ENCODE measurements at regions not wholly inside any gene's neighbourhood (a gene's known extent, or its start where the extent isn't known, plus 50 kb on each side); places are given as distances from the start of the nearest gene placed in this dataset.

DNA sequence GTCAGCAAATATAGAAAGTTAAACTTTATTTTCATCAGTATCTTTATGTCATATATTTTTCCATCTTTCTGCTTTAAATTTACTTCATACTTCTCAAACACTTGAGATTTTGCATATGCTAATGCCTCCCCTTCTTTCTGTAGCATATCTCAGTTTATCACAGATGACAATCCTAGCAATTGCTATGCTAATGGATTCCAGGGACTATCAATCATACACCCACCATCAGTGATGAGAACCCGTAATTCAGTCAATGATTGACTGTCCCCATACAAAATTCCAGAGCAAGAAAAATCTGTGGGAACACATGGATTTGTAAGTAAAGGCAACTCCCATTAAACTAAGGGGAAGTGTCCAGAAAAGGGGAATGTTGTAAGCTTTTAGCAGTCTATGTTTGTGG is 432.4 kb upstream of the SEMA3D start:
- Histone ChIP-seq H3K4me3 (no peak overlapping the region), H3K27me3 (ENCODE audit: control insufficient read depth in 2 of 2, insufficient read depth in 2 of 2, low read length in 2 of 2) (no peaks in the 10 kb centered on the region), H3K4me1 (replicated peaks in 1 of 2; ENCODE audit: control insufficient read depth in 2 of 2, insufficient read depth in 2 of 2, low read length in 2 of 2) (no peaks in the 10 kb centered on the region), H3K4me2 (ENCODE audit: insufficient read depth, low read length) (no peak overlapping the region), H3K36me3 (ENCODE audit: control insufficient read depth, insufficient read depth, low read length) (no peaks in the 10 kb centered on the region), H2AFZ (ENCODE audit: low read depth, low read length) (no peak overlapping the region), H3K79me2 (ENCODE audit: control insufficient read depth, insufficient read depth, low read length) (no peaks in the 10 kb centered on the region), H3K27ac (ENCODE audit: extremely low read depth, low read depth, low read length) (no peak overlapping the region), H3K9me3 (replicated peaks; ENCODE audit: control insufficient read depth, insufficient read depth, low read depth, low read length) (no peaks in the 10 kb centered on the region), H3K9me1 (ENCODE audit: control insufficient read depth, insufficient read depth, low read length) (no peaks in the 10 kb centered on the region), H4K20me1 (replicated peaks; ENCODE audit: control insufficient read depth, insufficient read depth, low read length) (no peaks in the 10 kb centered on the region), H3K9ac (ENCODE audit: insufficient read depth in 1 of 2, low read depth in 2 of 2, low read length in 2 of 2) (no peak overlapping the region)
- no peak for DNase-seq (ENCODE audit: extremely low read depth in 1 of 4, low spot score in 3 of 4)
- ChIA-PET POLR2A (no interaction called here), CTCF (ENCODE audit: low intra/inter-chr PET ratio) (no interaction called here)
- no peak for ATAC-seq
- 0% methylated on average over 1 of the region's 1 CpG for WGBS (ENCODE audit: insufficient coverage, low coverage, missing lambda C conversion rate)
- BruUV-seq (replicated peaks): no TSS peak
- in situ Hi-C loops (cut with MboI) (no loop called here), intact Hi-C loops (cut with micrococcal nuclease) (no loop called here)
- no peak for FAIRE-seq
- TF ChIP-seq, protein P1, sequence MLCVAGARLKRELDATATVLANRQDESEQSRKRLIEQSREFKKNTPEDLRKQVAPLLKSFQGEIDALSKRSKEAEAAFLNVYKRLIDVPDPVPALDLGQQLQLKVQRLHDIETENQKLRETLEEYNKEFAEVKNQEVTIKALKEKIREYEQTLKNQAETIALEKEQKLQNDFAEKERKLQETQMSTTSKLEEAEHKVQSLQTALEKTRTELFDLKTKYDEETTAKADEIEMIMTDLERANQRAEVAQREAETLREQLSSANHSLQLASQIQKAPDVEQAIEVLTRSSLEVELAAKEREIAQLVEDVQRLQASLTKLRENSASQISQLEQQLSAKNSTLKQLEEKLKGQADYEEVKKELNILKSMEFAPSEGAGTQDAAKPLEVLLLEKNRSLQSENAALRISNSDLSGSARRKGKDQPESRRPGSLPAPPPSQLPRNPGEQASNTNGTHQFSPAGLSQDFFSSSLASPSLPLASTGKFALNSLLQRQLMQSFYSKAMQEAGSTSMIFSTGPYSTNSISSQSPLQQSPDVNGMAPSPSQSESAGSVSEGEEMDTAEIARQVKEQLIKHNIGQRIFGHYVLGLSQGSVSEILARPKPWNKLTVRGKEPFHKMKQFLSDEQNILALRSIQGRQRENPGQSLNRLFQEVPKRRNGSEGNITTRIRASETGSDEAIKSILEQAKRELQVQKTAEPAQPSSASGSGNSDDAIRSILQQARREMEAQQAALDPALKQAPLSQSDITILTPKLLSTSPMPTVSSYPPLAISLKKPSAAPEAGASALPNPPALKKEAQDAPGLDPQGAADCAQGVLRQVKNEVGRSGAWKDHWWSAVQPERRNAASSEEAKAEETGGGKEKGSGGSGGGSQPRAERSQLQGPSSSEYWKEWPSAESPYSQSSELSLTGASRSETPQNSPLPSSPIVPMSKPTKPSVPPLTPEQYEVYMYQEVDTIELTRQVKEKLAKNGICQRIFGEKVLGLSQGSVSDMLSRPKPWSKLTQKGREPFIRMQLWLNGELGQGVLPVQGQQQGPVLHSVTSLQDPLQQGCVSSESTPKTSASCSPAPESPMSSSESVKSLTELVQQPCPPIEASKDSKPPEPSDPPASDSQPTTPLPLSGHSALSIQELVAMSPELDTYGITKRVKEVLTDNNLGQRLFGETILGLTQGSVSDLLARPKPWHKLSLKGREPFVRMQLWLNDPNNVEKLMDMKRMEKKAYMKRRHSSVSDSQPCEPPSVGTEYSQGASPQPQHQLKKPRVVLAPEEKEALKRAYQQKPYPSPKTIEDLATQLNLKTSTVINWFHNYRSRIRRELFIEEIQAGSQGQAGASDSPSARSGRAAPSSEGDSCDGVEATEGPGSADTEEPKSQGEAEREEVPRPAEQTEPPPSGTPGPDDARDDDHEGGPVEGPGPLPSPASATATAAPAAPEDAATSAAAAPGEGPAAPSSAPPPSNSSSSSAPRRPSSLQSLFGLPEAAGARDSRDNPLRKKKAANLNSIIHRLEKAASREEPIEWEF (CRISPR knock-in tag; IDR thresholded peaks at IDR 0.05): no peak
- no peak for TF ChIP-seq ZNF436 (CRISPR knock-in tag; IDR thresholded peaks at IDR 0.05)
- TF ChIP-seq, protein P2, sequence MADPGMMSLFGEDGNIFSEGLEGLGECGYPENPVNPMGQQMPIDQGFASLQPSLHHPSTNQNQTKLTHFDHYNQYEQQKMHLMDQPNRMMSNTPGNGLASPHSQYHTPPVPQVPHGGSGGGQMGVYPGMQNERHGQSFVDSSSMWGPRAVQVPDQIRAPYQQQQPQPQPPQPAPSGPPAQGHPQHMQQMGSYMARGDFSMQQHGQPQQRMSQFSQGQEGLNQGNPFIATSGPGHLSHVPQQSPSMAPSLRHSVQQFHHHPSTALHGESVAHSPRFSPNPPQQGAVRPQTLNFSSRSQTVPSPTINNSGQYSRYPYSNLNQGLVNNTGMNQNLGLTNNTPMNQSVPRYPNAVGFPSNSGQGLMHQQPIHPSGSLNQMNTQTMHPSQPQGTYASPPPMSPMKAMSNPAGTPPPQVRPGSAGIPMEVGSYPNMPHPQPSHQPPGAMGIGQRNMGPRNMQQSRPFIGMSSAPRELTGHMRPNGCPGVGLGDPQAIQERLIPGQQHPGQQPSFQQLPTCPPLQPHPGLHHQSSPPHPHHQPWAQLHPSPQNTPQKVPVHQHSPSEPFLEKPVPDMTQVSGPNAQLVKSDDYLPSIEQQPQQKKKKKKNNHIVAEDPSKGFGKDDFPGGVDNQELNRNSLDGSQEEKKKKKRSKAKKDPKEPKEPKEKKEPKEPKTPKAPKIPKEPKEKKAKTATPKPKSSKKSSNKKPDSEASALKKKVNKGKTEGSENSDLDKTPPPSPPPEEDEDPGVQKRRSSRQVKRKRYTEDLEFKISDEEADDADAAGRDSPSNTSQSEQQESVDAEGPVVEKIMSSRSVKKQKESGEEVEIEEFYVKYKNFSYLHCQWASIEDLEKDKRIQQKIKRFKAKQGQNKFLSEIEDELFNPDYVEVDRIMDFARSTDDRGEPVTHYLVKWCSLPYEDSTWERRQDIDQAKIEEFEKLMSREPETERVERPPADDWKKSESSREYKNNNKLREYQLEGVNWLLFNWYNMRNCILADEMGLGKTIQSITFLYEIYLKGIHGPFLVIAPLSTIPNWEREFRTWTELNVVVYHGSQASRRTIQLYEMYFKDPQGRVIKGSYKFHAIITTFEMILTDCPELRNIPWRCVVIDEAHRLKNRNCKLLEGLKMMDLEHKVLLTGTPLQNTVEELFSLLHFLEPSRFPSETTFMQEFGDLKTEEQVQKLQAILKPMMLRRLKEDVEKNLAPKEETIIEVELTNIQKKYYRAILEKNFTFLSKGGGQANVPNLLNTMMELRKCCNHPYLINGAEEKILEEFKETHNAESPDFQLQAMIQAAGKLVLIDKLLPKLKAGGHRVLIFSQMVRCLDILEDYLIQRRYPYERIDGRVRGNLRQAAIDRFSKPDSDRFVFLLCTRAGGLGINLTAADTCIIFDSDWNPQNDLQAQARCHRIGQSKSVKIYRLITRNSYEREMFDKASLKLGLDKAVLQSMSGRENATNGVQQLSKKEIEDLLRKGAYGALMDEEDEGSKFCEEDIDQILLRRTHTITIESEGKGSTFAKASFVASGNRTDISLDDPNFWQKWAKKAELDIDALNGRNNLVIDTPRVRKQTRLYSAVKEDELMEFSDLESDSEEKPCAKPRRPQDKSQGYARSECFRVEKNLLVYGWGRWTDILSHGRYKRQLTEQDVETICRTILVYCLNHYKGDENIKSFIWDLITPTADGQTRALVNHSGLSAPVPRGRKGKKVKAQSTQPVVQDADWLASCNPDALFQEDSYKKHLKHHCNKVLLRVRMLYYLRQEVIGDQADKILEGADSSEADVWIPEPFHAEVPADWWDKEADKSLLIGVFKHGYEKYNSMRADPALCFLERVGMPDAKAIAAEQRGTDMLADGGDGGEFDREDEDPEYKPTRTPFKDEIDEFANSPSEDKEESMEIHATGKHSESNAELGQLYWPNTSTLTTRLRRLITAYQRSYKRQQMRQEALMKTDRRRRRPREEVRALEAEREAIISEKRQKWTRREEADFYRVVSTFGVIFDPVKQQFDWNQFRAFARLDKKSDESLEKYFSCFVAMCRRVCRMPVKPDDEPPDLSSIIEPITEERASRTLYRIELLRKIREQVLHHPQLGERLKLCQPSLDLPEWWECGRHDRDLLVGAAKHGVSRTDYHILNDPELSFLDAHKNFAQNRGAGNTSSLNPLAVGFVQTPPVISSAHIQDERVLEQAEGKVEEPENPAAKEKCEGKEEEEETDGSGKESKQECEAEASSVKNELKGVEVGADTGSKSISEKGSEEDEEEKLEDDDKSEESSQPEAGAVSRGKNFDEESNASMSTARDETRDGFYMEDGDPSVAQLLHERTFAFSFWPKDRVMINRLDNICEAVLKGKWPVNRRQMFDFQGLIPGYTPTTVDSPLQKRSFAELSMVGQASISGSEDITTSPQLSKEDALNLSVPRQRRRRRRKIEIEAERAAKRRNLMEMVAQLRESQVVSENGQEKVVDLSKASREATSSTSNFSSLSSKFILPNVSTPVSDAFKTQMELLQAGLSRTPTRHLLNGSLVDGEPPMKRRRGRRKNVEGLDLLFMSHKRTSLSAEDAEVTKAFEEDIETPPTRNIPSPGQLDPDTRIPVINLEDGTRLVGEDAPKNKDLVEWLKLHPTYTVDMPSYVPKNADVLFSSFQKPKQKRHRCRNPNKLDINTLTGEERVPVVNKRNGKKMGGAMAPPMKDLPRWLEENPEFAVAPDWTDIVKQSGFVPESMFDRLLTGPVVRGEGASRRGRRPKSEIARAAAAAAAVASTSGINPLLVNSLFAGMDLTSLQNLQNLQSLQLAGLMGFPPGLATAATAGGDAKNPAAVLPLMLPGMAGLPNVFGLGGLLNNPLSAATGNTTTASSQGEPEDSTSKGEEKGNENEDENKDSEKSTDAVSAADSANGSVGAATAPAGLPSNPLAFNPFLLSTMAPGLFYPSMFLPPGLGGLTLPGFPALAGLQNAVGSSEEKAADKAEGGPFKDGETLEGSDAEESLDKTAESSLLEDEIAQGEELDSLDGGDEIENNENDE (IDR thresholded peaks at IDR 0.05; ENCODE audit: low read depth, low read length): no peak
- TF ChIP-seq SMAD2 (IDR thresholded peaks at IDR 0.05; ENCODE audit: low read depth, low read length): no peak
- no peak for TF ChIP-seq CHD2 (IDR thresholded peaks at IDR 0.05; ENCODE audit: low read depth, low read length)
- no peak for TF ChIP-seq ZEB2 (IDR thresholded peaks at IDR 0.05)
- no peak for TF ChIP-seq ILK (tag; IDR thresholded peaks at IDR 0.05; ENCODE audit: borderline replicate concordance, low read depth)

All from K562 (cell line).